ENCODE measurements at regions not wholly inside any gene's neighbourhood (a gene's known extent, or its start where the extent isn't known, plus 50 kb on each side); places are given as distances from the start of the nearest gene placed in this dataset.

DNA sequence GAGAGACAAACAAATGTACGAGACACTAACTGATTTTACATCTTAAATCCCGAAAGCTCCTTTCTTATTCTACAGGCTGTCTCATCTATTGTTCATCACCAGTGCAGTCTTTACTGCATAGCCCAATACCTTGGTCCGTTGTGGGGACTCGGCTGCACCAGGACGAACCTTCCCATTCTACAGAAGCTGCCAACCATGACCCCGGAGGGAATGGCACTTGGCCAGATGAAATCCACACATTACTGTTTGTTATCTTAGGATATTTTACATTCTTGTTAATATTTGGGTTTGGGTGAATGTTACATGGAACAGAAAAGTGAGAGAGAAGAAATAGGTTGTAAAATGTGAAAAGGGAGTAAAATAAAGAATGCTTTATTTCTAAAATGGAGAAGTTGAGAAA, 195.1 kb downstream of the RFC3 start:
- no peak for TF ChIP-seq POLR2A (IDR thresholded peaks at IDR 0.05)
- TF ChIP-seq, protein P1, sequence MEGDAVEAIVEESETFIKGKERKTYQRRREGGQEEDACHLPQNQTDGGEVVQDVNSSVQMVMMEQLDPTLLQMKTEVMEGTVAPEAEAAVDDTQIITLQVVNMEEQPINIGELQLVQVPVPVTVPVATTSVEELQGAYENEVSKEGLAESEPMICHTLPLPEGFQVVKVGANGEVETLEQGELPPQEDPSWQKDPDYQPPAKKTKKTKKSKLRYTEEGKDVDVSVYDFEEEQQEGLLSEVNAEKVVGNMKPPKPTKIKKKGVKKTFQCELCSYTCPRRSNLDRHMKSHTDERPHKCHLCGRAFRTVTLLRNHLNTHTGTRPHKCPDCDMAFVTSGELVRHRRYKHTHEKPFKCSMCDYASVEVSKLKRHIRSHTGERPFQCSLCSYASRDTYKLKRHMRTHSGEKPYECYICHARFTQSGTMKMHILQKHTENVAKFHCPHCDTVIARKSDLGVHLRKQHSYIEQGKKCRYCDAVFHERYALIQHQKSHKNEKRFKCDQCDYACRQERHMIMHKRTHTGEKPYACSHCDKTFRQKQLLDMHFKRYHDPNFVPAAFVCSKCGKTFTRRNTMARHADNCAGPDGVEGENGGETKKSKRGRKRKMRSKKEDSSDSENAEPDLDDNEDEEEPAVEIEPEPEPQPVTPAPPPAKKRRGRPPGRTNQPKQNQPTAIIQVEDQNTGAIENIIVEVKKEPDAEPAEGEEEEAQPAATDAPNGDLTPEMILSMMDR (IDR thresholded peaks at IDR 0.05): no peak
- TF ChIP-seq POLR2AphosphoS5 (IDR thresholded peaks at IDR 0.05; ENCODE audit: insufficient read depth in 1 of 2, low read depth in 1 of 2): no peak
- no peak for DNase-seq (ENCODE audit: extremely low spot score in 2 of 2)
- intact Hi-C loops (cut with DNase I): no loop called here
- Histone ChIP-seq H3K4me3 (no peak overlapping the region), H3K9me3 (no peaks in the 10 kb centered on the region), H3K27ac (no peak overlapping the region), H3K4me1 (no peaks in the 10 kb centered on the region), H3K27me3 (no peaks in the 10 kb centered on the region), H3K36me3 (no peaks in the 10 kb centered on the region)

DNA sequence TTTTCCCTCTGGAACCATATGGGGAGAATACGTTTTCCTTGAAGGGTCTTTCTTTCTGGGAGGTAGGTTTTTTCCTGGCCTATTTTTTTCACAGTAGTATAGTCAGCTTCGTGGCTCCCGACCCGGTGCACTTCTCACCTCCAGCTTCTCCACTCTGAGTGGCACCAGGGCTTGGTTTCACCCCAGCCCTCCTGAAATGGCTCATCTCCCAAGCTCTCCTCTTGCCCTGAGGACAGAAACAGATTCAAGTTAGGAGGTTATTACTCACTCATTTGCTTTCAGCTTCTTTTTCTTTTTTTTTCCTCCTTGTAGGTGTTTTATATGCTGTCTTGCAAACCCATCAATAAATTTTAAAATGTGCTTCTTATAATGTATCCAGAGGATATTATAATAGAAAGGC, 199.3 kb downstream of the RFC3 start:
- DNase-seq (ENCODE audit: extremely low spot score in 2 of 2): no peak
- Histone ChIP-seq H3K4me3 (no peak overlapping the region), H3K9me3 (no peaks in the 10 kb centered on the region), H3K36me3 (no peaks in the 10 kb centered on the region), H3K4me1 (no peaks in the 10 kb centered on the region), H3K27me3 (no peaks in the 10 kb centered on the region), H3K27ac (no peak overlapping the region)
- intact Hi-C loops (cut with DNase I): no loop called here
- TF ChIP-seq POLR2AphosphoS5 (IDR thresholded peaks at IDR 0.05; ENCODE audit: insufficient read depth in 1 of 2, low read depth in 1 of 2): no peak

DNA sequence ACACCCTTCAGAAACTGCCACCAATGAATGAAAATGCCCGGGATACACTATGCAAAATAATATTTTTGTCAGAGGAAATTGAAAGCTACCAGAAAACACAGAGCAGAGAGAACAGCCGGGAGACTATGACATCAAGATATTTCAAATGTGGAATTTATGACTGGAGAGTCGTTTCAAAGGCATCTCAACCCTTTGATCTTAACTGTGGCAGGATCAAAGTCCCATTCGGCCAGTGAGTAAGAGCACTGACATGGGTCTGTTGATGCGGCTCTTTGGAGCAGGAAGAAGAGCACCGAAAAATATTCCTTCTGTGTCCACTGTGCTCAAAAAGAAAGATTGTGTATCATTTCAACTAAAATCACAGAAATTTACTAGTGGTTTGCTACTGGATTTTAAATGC, 201.9 kb downstream of the RFC3 start:
- intact Hi-C loops (cut with DNase I): no loop called here
- no peak for TF ChIP-seq POLR2AphosphoS5 (IDR thresholded peaks at IDR 0.05; ENCODE audit: insufficient read depth in 1 of 2, low read depth in 1 of 2)
- no peak for TF ChIP-seq POLR2A (IDR thresholded peaks at IDR 0.05)
- TF ChIP-seq, protein P1 (IDR thresholded peaks at IDR 0.05): no peak
- no peak overlapping the region for H3K4me3 ChIP-seq
- H3K36me3 ChIP-seq: no peaks in the 10 kb centered on the region
- H3K4me1 ChIP-seq: no peaks in the 10 kb centered on the region
- H3K27me3 ChIP-seq: no peaks in the 10 kb centered on the region
- no peak for DNase-seq (ENCODE audit: extremely low spot score in 2 of 2)
- H3K27ac ChIP-seq: no peak overlapping the region
- H3K9me3 ChIP-seq: no peaks in the 10 kb centered on the region

DNA sequence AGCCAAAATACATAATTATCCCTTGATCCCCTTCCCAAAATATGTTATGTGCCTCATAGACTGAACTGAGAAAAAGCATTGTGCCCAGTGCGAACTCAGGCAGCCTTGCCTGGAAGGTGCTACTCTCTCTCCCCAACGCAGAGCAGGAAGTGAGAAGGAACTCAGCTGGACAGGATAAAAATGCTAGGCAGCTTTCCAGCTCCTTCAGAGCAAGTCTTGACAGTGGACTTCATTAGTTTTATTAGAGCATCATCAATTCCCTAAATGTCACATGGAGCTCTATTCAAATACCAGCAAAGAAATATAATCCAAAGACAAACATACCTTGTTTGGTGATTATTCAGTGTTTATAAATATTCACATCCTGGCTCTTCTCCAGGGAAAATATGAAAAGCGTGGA, 202.4 kb downstream of the RFC3 start:
- Histone ChIP-seq H3K9me3 (no peaks in the 10 kb centered on the region), H3K4me1 (no peaks in the 10 kb centered on the region), H3K27me3 (no peaks in the 10 kb centered on the region), H3K4me3 (no peak overlapping the region), H3K36me3 (no peaks in the 10 kb centered on the region), H3K27ac (no peak overlapping the region)
- TF ChIP-seq POLR2A (IDR thresholded peaks at IDR 0.05) (no peak), POLR2AphosphoS5 (IDR thresholded peaks at IDR 0.05; ENCODE audit: insufficient read depth in 1 of 2, low read depth in 1 of 2) (no peak)
- TF ChIP-seq, protein P1 (IDR thresholded peaks at IDR 0.05): no peak
- no peak for DNase-seq (ENCODE audit: extremely low spot score in 2 of 2)
- intact Hi-C loops (cut with DNase I): no loop called here

DNA sequence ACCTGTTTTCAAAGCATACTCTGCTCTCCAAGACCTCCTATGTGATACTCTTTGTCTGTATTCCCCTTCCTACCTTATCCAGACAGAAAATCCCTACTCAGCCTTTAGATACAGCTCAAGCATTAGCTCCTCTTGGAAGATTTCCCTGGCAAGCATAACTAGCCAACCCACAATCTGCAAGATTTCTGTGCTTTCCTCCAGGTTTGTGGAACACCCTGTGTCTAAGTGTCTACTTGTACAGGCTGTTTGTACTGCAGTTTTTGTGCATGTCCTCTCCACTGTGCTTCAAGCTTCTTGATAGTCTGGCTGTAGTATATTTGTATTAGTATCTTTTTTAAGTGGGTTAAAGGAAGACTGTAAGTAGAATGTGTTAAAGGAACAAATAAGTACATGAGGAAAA, 203.7 kb downstream of the RFC3 start:
- TF ChIP-seq POLR2AphosphoS5 (IDR thresholded peaks at IDR 0.05; ENCODE audit: insufficient read depth in 1 of 2, low read depth in 1 of 2): no peak
- TF ChIP-seq, protein P1 (IDR thresholded peaks at IDR 0.05): no peak
- TF ChIP-seq POLR2A (IDR thresholded peaks at IDR 0.05): no peak
- DNase-seq (ENCODE audit: extremely low spot score in 2 of 2): no peak
- H3K4me1 ChIP-seq: no peaks in the 10 kb centered on the region
- no peaks in the 10 kb centered on the region for H3K27me3 ChIP-seq
- intact Hi-C loops (cut with DNase I): no loop called here
- H3K4me3 ChIP-seq: no peak overlapping the region
- no peaks in the 10 kb centered on the region for H3K9me3 ChIP-seq
- no peaks in the 10 kb centered on the region for H3K36me3 ChIP-seq
- no peak overlapping the region for H3K27ac ChIP-seq

DNA sequence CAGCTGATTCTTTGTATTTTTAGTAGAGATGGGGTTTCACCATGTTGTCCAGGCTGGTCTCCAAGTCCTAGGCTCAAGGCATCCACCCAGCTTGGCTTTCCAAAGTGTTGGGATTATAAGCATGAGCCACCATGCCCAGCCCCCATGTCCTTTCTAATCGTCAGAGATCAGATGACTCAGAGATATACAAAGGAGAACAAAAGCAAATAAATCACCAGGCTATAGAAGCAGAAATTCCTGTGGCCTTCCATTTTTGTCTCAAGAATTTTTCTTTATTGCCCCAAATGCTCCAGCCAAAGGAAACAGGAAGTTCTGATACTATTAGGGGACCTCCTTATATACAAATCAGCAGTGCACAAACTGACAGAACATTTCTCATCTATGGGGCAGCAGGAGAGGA, 207.8 kb downstream of the RFC3 start:
- no peak overlapping the region for H3K27ac ChIP-seq
- no peaks in the 10 kb centered on the region for H3K4me1 ChIP-seq
- no peaks in the 10 kb centered on the region for H3K9me3 ChIP-seq
- DNase-seq (ENCODE audit: extremely low spot score in 2 of 2): no peak
- TF ChIP-seq POLR2AphosphoS5 (IDR thresholded peaks at IDR 0.05; ENCODE audit: insufficient read depth in 1 of 2, low read depth in 1 of 2) (no peak), POLR2A (IDR thresholded peaks at IDR 0.05) (no peak)
- TF ChIP-seq, protein P1 (IDR thresholded peaks at IDR 0.05): no peak
- intact Hi-C loops (cut with DNase I): no loop called here
- H3K27me3 ChIP-seq: no peaks in the 10 kb centered on the region
- H3K36me3 ChIP-seq: no peaks in the 10 kb centered on the region
- H3K4me3 ChIP-seq: no peak overlapping the region

Data from vagina (tissue), 2 donors.